GM19455 (cell line): ENCODE measurements at regions not wholly inside any gene's neighbourhood (a gene's known extent, or its start where the extent isn't known, plus 50 kb on each side); places are given as distances from the start of the nearest gene placed in this dataset.

Experiments used
- ATAC-seq: cut with Tn5 transposase; IDR thresholded peaks from one replicate; pipeline ENCODE4 v1.9.1; 2021; ENCODE audit not compliant: unreplicated experiment

DNA sequence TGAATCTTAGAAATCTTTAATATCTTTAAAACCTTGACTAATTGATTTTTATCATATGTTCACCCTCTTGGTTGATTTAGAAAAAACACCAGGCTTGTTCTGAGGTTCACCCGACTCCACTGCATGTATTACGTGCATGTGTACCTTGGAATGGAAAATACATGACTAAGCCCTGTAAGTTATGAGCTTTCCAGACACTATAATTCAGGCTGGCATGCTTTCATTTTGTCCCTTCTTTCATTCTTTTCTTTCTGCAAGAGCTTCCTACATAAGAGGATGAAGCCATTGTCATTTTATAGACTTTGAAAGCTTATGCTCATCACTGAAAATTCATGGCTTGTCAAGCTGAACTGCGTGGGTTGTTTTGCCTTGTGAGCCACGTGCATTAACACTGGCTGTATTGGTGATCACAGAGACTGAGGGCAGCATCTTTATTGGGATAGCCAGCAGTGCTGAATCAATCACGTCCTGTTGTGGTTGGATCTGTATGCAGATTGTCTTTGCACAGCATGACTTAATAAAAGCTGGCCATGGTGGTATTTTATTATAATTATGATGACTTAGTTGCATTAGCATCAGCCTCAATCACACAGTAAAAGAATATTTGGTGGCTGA is 141.9 kb downstream of the SLIT2 start:
- ATAC-seq, result no peak

DNA sequence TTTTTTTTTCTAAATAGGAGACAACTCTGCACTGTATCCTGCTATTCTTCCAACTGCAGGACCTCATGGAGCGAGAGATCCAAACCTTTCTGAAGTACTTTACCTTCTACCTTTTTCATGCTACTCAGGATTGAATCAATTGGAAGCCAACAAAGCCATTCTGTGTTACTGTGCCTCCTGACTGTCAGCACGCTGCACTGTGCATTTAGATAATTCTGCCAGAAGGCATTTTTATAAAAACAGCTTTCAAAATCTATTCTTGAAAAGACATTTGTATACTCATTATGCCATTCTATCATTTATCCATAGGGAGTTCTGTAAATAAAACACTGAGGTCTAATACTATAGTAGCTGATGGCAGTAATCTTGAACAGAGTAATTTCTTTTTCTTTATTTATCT is 142.8 kb downstream of the SLIT2 start:
- ATAC-seq, result no peak

DNA sequence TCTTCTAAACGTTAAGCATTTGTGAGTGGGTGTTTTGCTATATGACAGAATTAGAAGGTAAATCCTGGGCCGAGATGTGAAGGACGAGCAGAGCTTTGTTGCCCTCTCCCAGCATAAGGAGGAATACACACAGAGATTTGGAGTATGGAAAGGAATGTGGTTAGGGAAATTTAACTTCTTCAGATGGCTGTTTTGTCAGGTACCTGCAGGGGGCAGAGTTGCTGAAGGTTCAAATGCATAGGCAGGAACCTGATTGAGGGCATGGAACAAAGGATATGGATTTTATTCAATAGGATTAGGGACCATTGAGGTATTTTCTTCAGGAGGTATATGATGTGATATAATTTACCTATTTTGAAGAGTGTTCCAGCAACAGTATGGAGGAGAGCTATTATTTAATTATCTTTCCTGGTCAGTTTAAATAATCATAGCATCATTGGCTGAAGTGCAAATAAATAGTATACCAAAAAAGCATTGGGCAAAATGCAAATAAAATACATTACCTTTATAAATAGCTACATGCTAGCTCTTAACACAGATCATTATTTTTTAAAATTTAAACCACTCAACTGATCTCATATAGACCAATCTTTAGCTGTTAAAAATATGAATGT is 143.6 kb downstream of the SLIT2 start:
- ATAC-seq, result no peak

DNA sequence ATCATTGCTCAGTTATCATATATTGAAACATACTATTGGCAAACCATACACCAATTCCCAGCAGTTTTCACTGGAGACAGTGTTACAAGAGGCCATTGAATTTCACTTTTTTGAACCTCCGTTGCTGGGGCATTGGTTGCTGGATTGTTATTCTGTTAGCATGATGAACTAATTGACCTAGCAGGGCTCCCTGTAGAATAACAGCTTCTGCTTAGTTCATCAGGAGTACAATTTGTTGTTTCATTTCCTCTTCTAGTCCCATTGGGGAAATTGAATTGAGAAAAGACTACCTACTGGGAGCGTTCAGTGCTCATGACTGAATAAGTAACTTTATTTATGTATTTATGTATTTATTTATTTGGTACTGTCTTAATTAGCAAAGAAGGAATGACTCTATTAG is 151.6 kb downstream of the SLIT2 start:
- no peak for ATAC-seq

DNA sequence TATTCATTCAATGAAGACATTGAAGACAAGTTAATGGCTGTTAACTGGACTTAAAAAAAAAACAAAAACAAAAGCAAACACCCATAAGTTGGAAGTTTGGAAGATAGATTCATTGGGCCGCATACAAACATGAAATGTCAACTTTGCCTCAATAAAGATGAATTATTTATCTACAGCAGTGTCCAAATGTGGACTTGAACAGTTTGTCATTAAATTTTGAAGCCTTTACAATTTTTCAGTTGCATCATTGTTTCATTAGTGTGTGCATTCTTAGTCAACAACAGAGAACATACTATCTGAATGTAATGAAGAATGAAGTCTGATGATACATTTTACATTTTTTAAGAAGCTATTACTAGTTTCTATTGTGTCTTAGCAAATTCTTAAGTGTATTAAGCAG is 152.1 kb downstream of the SLIT2 start:
- ATAC-seq, result no peak

DNA sequence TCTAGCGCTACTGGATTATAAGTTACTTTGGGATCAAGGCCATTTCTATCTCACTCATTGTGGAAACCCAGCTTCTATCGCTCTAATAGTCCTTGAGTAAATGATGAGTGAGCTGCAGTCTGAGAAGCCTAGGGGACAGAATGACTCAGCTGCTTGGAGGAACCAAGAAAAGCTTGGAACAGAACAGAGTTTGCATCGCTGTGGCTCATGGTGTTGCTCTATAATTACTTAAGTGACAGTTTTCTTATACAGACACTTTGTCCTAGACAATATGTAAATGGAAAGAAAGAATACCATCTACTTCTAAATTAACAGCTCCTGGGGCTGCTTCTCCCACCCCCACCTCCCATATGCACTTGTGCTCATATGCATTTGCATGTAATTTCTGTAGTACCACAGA is 156.9 kb downstream of the SLIT2 start:
- ATAC-seq, result no peak

DNA sequence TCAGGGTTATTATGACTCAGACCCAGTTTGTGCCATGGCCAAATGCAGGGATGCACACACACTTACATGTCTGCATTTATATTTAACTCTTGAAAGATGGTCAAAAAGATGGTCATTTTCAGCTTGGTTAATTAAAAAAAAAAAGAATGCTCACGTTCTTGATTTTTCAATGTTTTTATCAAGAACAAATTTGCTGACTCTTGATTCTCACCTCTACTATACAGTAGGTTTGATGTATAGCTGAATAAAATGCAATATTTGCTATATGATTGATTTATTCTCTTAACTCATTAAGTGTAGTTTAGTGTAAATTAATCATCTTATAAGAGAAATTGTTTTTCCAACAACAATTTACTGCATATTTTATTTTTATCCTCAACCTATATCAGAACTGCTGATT is 160.4 kb downstream of the SLIT2 start:
- no peak for ATAC-seq

DNA sequence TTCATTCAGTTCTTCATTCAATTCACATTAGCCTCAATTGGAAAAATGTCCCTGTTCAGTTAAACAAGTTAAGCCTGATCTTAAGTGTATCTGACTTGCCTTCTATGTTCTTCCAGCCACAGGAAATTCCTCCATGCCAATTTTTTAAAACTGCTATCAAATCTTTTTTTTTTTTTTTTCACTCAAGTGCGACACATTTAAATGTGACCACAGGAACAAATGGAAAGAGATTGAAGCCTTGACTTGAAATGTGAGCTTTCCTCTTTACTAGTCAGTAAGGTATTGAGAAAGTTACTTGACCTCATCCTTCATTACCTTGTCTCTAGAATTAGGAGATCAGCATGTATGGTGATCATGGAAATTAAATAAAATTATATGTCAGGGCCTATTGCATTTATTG is 165.1 kb downstream of the SLIT2 start:
- no peak for ATAC-seq

DNA sequence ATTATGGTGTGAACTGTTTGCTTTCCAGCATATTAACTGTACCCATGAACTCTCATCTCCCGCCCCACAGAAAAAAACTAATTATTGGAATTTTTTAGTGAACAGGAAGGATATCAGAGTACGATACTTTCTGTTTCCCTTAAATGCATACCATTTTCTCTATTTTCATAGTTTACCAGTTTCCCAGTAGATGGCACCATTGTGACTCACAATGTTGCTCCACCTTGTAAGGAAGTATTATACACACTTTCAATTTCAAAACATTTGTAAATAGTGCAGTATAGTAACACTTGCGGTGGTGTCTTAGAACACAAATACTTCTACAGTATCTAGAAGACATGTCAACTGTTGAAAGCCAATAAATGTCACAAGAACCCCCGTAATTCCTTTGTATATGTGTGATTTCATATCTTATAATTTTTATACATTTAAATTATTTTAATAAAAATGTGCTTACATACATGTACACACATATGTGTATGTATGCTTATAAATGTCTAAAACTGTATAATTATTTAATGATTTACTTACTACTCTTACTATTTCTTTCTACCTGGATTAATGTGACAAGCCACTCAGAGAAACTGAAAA is 167.3 kb downstream of the SLIT2 start:
- ATAC-seq, result peak; percentile 99

DNA sequence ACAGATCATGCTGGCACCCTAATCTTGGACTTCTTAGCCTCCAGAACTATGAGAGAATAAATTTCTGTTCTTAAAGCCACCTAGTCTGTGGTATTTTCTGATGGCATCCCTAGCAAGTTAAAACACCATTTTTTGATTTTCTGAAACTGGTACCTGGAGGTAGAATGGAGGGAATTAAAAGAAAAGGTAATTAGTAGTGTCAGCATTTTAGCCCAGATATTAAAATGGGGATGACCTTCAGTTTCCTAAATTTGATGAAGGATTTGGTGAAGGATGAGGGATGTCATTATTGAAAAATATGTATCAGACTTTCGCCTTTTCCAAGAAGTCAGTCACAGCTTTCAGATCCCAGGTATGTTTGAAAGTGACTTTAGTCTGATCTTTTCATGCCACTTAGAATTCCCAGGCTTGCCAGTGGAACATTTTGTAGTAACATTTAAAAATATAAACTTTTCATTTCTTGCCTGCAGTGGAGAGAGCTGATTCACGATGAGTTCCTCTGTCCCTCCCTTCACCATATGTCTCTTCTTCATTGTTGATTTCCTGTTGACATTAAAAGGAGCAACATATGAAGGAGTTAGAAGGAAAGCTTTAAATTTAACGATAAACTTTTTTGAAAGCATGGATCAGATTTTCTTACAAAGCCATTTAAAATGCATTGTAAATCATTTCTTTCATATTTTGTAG is 169.4 kb downstream of the SLIT2 start:
- ATAC-seq, result no peak

DNA sequence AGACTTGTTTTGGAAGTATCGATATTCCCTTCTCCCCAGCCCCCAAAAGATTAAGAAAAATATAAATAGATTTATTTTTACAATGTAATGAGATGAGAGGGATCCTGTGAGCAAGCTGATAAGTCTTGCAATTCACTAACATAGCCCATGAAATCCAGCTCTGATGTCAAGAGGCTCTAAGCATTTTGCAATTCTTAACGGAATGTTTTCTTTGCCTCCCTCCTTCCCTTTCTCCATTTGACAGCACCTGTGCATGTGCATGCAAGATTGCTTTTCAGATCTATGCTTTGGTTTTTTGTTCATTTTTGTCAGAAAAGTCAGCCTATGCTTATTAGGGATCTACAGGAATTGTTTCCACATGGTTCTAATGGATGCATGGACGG is 169.9 kb downstream of the SLIT2 start:
- no peak for ATAC-seq

DNA sequence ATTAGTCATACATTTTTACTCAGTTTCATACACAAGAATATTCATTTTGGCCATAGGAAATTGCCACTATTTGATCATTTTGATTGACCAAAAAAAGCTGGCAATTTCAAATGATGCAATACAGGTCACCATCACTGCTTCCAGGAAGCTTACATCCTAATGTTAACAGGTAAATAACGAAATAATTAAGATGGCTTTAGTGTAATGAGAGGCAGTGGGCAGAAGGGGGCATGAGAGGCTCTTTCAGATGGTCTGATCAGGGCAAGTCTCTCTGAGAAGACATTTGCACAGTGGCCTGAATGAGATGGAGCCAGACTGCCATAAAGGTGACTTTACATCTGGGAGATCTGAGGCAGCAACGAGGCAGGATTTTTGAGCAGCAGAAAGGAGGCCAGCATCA is 170.7 kb downstream of the SLIT2 start:
- ATAC-seq, result peak; percentile 50

DNA sequence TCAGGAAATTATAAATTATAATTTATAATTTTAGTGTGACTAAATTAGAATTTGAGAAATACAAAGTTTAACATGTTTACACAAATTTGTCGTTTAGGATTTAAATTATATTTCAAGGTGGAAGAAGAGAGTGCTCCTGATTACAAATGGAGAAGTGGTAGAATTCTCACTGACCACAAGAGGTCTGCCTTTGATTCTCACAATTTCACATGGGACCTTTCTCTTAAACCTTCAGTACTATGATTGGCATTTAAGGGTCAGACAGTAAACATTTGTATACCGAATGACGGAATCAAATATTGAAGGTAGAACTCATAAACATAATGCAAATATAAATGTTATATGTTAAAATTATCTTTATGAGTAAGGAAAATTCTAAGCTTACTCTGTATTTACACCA is 171.7 kb downstream of the SLIT2 start:
- no peak for ATAC-seq

DNA sequence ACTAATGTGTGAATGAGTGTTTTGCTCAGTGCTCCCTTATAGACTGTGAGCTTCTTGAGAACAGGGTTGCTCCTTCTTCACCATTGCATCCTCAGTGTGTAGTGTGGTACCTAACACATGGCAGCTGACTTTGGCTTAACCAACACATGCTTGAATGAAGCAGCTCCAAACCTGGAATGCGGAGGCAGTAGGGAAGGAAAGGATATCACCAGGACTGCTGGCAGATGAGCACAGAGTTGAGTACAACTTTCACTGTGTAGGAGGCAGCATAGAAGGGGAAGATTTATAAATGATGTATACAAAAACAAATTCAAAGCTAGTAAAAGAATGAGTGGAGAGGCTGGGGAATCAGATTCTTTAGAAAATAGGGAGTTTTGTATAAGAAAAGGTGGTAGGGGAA is 174.3 kb downstream of the SLIT2 start:
- ATAC-seq, result no peak

DNA sequence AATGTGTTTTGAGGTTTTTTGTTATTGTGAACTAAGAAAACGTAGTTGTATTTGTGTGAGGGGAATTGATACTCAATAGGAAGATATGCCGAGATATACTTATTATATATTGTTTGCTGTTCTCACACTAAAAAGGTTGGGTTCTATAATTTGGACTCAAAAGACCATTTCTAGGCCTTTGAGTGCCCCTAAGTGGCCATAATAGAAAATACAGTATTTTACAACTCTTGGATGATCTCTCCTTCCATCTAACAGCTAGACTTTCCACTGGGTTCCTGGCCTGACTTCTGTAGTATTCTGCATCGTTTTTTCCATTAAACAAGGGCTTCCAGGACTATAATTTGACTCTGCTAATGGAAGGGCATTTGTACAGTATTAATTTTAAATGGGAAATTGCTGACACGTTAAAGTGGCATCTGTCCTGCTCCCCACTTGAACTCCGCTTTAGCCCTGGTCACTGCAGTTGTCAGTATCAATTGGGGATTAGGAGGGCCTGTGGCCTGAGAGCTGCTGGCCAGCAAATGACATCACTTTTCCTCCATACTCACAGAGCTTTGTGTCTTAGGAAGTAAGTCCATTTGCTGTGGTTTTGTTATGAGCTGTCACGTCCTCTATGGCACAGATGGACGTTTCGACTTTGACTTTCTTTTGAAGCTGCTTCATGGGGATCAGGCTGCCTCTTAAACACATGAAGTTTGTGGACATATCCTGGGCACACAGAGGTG is 176.9 kb downstream of the SLIT2 start:
- ATAC-seq, result no peak

DNA sequence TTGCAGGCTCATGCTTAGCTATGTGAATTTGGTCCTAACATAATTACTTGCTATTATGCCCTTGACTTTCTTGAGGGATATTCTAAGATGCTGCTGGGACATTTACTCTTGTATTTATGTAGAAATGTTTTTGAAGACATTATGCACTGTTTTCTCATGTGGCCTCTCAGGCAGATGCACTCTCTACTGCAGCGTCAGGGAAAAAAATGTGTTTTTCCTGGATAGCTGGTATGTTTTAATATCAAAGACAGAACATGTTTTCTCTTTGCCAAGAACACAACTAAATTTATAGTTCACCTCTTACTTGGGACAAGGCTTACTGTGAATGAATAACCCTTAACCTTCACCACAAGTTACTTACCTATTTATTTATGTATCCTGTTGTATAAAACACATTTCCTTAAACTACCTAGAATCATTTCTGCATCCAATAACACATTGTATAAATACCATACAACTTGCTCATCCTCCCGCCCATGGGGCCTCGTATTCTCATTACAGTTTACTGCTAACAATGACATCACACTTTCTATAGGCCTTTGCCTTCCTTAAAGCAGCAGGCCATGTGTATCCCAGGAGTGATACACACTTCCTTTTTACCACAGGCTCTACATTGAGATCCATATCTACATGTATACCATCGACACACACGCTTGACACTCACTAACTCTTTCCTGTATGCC is 178.7 kb downstream of the SLIT2 start:
- ATAC-seq, result no peak

DNA sequence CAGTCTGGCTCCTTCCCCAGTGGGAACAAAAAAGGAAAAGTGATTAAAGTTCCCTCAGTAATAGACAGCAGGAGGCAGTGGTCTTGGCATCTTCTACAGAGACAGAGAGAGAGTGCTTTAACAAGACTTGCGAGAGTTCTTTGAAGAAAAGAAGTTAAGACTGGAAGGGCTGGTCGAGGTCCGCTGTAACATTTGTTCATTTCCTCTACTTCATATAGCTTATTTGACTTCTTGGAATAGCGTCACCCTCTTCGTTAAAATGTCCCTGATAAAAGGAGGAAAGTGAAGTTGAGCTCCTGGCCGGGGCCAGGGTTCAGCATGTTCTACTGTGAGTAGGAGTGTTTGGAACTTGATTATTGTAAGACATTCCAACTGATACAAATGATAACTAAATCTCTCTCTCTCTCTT is 179.8 kb downstream of the SLIT2 start:
- ATAC-seq, result no peak

DNA sequence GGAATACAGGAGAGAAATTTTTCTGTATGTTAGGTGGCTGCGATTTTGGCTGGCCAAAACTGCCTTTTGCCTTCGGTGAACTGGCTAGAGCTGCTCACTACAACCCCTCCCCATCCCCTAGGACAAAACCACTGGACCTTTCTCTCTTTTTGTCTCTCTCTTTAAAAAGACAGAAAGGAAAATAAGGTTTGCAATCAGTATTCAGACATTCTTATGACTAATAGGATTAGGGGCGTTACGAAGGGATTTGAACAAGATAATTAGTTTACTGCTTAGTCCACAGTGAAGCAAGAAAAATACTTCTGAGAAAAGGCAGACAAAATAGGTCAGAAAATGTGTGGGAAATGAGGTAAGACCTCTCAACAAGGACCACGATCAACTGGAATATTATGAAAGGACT is 180.4 kb downstream of the SLIT2 start:
- ATAC-seq, result no peak

DNA sequence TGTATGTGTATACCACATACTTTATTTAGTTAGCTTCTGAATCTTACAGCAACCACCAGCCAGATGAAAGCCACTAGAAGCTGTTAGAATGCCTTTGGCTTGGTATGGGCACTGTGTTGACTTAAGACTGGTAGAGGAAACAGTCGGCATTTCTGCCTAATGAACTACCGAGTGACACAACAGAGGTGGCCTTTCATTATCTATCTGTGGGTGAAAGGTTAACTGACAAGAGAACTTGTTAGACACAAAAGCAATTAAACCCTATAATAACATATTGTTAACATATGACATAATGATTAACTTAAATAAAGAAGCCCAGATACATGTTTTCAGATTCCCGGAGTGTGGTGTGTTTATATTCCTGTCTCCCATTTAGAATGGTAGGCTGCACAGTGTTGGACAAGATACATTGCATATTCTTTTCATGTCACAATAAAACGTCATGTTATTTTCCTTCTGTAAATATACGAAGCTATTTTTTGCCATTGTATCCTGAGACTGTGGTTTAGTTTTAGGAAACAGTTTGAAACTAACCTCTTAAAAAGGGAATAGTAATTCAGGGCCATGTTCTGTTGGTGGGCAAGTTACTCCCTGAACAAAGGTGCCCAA is 181.5 kb downstream of the SLIT2 start:
- ATAC-seq, result no peak

DNA sequence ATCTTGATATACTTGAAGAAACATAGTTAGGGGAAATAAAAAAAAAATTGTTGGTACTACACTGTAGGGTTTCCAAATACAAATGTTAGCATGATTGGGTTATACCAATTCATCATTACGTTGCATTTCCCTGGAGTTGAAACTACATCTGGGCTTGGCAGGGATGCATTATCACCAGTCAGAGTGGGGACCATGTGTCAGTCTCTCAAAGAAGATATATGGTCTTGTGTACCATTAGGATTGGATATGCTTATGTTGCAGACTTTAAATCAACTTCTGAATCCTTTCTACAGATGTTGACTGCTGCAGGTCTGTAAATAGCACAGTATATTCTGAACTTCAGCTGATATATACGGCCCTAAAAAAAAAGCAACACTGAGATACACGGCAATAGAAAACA is 188.5 kb downstream of the SLIT2 start:
- no peak for ATAC-seq
